Activated CD8-positive, alpha-beta T cell treated with anti-CD3 and anti-CD28 coated beads for 36 hours (primary cell): ENCODE measurements at regions not wholly inside any gene's neighbourhood (a gene's known extent, or its start where the extent isn't known, plus 50 kb on each side); places are given as distances from the start of the nearest gene placed in this dataset.

Source experiments
- ATAC-seq: fragments of 200-7000 bp; cut with Tn5 transposase; one replicate; pipeline ENCODE4 v1.10.0; 2021; ENCODE audit warnings: mild to moderate bottlenecking, moderate library complexity
- CTCF ChIA-PET: fragments of 350-600 bp; sonication (Branson Sonifier 250); formaldehyde crosslinking; loops from one replicate; lab custom pipeline; 2021; ENCODE audit warnings: antibody characterized with exemption; lab: Charles Lee
- POLR2A ChIA-PET: fragments of 350-600 bp; sonication (Branson Sonifier 250); formaldehyde crosslinking; loops from one replicate; lab custom pipeline; 2021; ENCODE audit warnings: antibody characterized with exemption; lab: Charles Lee
- DNase-seq: peaks from one replicate; pipeline ENCODE4 v3.0.0-alpha.2; 2020
- H3K27ac Mint-ChIP-seq: one replicate; pipeline ENCODE4 v1.8.0; 2021; ENCODE audit warnings: mild to moderate bottlenecking, mixed read lengths
- H3K27me3 Mint-ChIP-seq: one replicate; pipeline ENCODE4 v1.8.0; 2021; ENCODE audit warnings: mixed read lengths
- H3K36me3 Mint-ChIP-seq: one replicate; pipeline ENCODE4 v1.8.0; 2021; ENCODE audit warnings: low read depth, mixed read lengths
- H3K4me1 Mint-ChIP-seq: one replicate; pipeline ENCODE4 v1.8.0; 2021; ENCODE audit warnings: low read depth, mixed read lengths
- H3K4me3 Mint-ChIP-seq: one replicate; pipeline ENCODE4 v1.8.0; 2021; ENCODE audit warnings: mild to moderate bottlenecking, moderate library complexity, mixed read lengths
- H3K9me3 Mint-ChIP-seq: one replicate; pipeline ENCODE4 v1.8.0; 2021; ENCODE audit warnings: mixed read lengths
- CTCF ChIP-seq: fragments of 200-600 bp; IDR thresholded peaks from one replicate; pipeline ENCODE4 v1.8.0; 2022; ENCODE audit warnings: antibody characterized with exemption, mild to moderate bottlenecking
- intact Hi-C: fragments of 100-400 bp; cut with micrococcal nuclease; formaldehyde crosslinking; loops from one replicate; pipeline ENCODE4 v1.10.0; 2022

GRCh38 chr4:27638163-27638915 lies 777.7 kb downstream of the STIM2 start:
- POLR2A ChIA-PET: no interaction called here
- CTCF ChIA-PET: no interaction called here
- Mint-ChIP-seq H3K4me3 (no peak overlapping the region), H3K36me3 (no peaks in the 10 kb centered on the region), H3K4me1 (no peaks in the 10 kb centered on the region), H3K9me3 (peaks cover 6% of the 10 kb centered on the region), H3K27ac (no peak overlapping the region), H3K27me3 (no peaks in the 10 kb centered on the region)
- TF ChIP-seq CTCF: no peak
- ATAC-seq (no peak), DNase-seq (no peak)
- intact Hi-C loops: no loop called here

- Mint-ChIP-seq H3K4me1 (no peaks in the 10 kb centered on the region), H3K36me3 (no peaks in the 10 kb centered on the region), H3K4me3 (no peak overlapping the region), H3K27me3 (no peaks in the 10 kb centered on the region), H3K27ac (no peak overlapping the region), H3K9me3 (peaks cover 2% of the 10 kb centered on the region)
- ATAC-seq (no peak), DNase-seq (no peak)
- TF ChIP-seq CTCF: no peak
- ChIA-PET POLR2A (no interaction called here), CTCF (no interaction called here)
- intact Hi-C loops: no loop called here
Measured at GRCh38 chr4:27643101-27643500, 782.5 kb downstream of the STIM2 start.

- DNase-seq: no peak
- no peaks in the 10 kb centered on the region for H3K4me1 Mint-ChIP-seq
- no peak overlapping the region for H3K27ac Mint-ChIP-seq
- TF ChIP-seq CTCF: no peak
- ChIA-PET CTCF (no interaction called here), POLR2A (no interaction called here)
- H3K27me3 Mint-ChIP-seq: no peaks in the 10 kb centered on the region
- no peak for ATAC-seq
- no peak overlapping the region for H3K4me3 Mint-ChIP-seq
- H3K9me3 Mint-ChIP-seq: peaks cover 1% of the 10 kb centered on the region
- no peaks in the 10 kb centered on the region for H3K36me3 Mint-ChIP-seq
- intact Hi-C loops: no loop called here
Measured at GRCh38 chr4:27648416-27648815, 787.8 kb downstream of the STIM2 start.

GRCh38 chr4:27662426-27662825 lies 801.8 kb downstream of the STIM2 start:
- CTCF ChIA-PET: no interaction called here
- intact Hi-C loops: no loop called here
- no peak for TF ChIP-seq CTCF
- Mint-ChIP-seq H3K27me3 (no peaks in the 10 kb centered on the region), H3K9me3 (no peaks in the 10 kb centered on the region), H3K27ac (no peak overlapping the region), H3K4me1 (no peaks in the 10 kb centered on the region), H3K36me3 (no peaks in the 10 kb centered on the region), H3K4me3 (no peak overlapping the region)
- POLR2A ChIA-PET: no interaction called here
- ATAC-seq: no peak
- DNase-seq: no peak

GRCh38 chr4:27666943-27667342 lies 806.3 kb downstream of the STIM2 start:
- POLR2A ChIA-PET: no interaction called here
- DNase-seq: no peak
- Mint-ChIP-seq H3K36me3 (no peaks in the 10 kb centered on the region), H3K27ac (no peak overlapping the region), H3K27me3 (no peaks in the 10 kb centered on the region), H3K4me1 (no peaks in the 10 kb centered on the region), H3K4me3 (no peak overlapping the region), H3K9me3 (peaks cover 6% of the 10 kb centered on the region)
- CTCF ChIA-PET: no interaction called here
- ATAC-seq: no peak
- intact Hi-C loops: no loop called here
- no peak for TF ChIP-seq CTCF
